ENCODE measurements at regions not wholly inside any gene's neighbourhood (a gene's known extent, or its start where the extent isn't known, plus 50 kb on each side); places are given as distances from the start of the nearest gene placed in this dataset.

GRCh38 chrX:140447150-140447549 is 57.7 kb downstream of the SOX3 start:
- no peak for TF ChIP-seq CTCF (IDR thresholded peaks at IDR 0.05)
- Histone ChIP-seq H3K27ac (no peak overlapping the region), H3K36me3 (no peaks in the 10 kb centered on the region), H3K4me3 (no peak overlapping the region), H3K4me1 (no peaks in the 10 kb centered on the region), H3K27me3 (no peaks in the 10 kb centered on the region), H3K9me3 (no peaks in the 10 kb centered on the region)
- intact Hi-C loops (cut with DNase I): no loop called here
- DNase-seq (no peak), ATAC-seq (no peak)

GRCh38 chrX:140440876-140441275 is 64.0 kb downstream of the SOX3 start:
- H3K9me3 ChIP-seq: no peaks in the 10 kb centered on the region
- no peaks in the 10 kb centered on the region for H3K27me3 ChIP-seq
- no peaks in the 10 kb centered on the region for H3K4me1 ChIP-seq
- no peak for ATAC-seq
- DNase-seq: no peak
- intact Hi-C loops (cut with DNase I): no loop called here
- H3K27ac ChIP-seq: no peak overlapping the region
- no peak overlapping the region for H3K4me3 ChIP-seq
- no peak for TF ChIP-seq CTCF (IDR thresholded peaks at IDR 0.05)
- no peaks in the 10 kb centered on the region for H3K36me3 ChIP-seq

GRCh38 chrX:140439476-140439875 is 65.4 kb downstream of the SOX3 start:
- peak; percentile 68 for DNase-seq
- no peaks in the 10 kb centered on the region for H3K27me3 ChIP-seq
- no peaks in the 10 kb centered on the region for H3K4me1 ChIP-seq
- no peak for TF ChIP-seq CTCF (IDR thresholded peaks at IDR 0.05)
- H3K9me3 ChIP-seq: no peaks in the 10 kb centered on the region
- no peak overlapping the region for H3K4me3 ChIP-seq
- intact Hi-C loops (cut with DNase I): no loop called here
- peak; percentile 34 for ATAC-seq
- no peak overlapping the region for H3K27ac ChIP-seq
- H3K36me3 ChIP-seq: no peaks in the 10 kb centered on the region

- H3K36me3 ChIP-seq: no peaks in the 10 kb centered on the region
- TF ChIP-seq CTCF (IDR thresholded peaks at IDR 0.05): no peak
- no peak for DNase-seq
- H3K27me3 ChIP-seq: no peaks in the 10 kb centered on the region
- no peaks in the 10 kb centered on the region for H3K9me3 ChIP-seq
- no peaks in the 10 kb centered on the region for H3K4me1 ChIP-seq
- intact Hi-C loops (cut with DNase I): no loop called here
- no peak overlapping the region for H3K27ac ChIP-seq
- ATAC-seq: no peak
- no peak overlapping the region for H3K4me3 ChIP-seq
Observed at GRCh38 chrX:140434347-140434746, 70.5 kb downstream of the SOX3 start.

- DNase-seq (no peak), ATAC-seq (no peak)
- intact Hi-C loops (cut with DNase I): no loop called here
- TF ChIP-seq CTCF (IDR thresholded peaks at IDR 0.05): no peak
- H3K27me3 ChIP-seq: no peaks in the 10 kb centered on the region
- no peaks in the 10 kb centered on the region for H3K9me3 ChIP-seq
- H3K27ac ChIP-seq: no peak overlapping the region
- no peaks in the 10 kb centered on the region for H3K4me1 ChIP-seq
- no peaks in the 10 kb centered on the region for H3K36me3 ChIP-seq
- H3K4me3 ChIP-seq: no peak overlapping the region
Observed at GRCh38 chrX:140433582-140433981, 71.3 kb downstream of the SOX3 start.

Data from upper lobe of right lung (tissue), 1 donor.